Progenitor cell of endocrine pancreas (in vitro differentiated cells): ENCODE measurements at regions not wholly inside any gene's neighbourhood (a gene's known extent, or its start where the extent isn't known, plus 50 kb on each side); places are given as distances from the start of the nearest gene placed in this dataset.

ENCODE experiments used
- DNase-seq: peaks from one replicate; pipeline ENCODE4 v3.0.0; 2021; ENCODE audit warnings: low spot score; ENCODE audit not compliant: unreplicated experiment
- H3K27ac Mint-ChIP-seq: 2 replicates; pipeline ENCODE4 v1.8.0; 2021; ENCODE audit warnings: mild to moderate bottlenecking, moderate library complexity, mixed read lengths
- H3K27me3 Mint-ChIP-seq: 2 replicates; pipeline ENCODE4 v1.8.0; 2021; ENCODE audit warnings: mixed read lengths
- H3K36me3 Mint-ChIP-seq: 2 replicates; pipeline ENCODE4 v1.8.0; 2022; ENCODE audit warnings: mixed read lengths; ENCODE audit not compliant: insufficient read depth
- H3K4me1 Mint-ChIP-seq: 2 replicates; pipeline ENCODE4 v1.8.0; 2021; ENCODE audit warnings: low read depth, mixed read lengths
- H3K4me3 Mint-ChIP-seq: 2 replicates; pipeline ENCODE4 v1.8.0; 2021; ENCODE audit warnings: low read depth, mild to moderate bottlenecking, moderate library complexity, mixed read lengths
- H3K9me3 Mint-ChIP-seq: 2 replicates; pipeline ENCODE4 v1.8.0; 2021; ENCODE audit warnings: low read depth, mixed read lengths
- TF ChIP-seq, protein P1 (sequence below): fragments of 200-600 bp; sonication (generic); IDR thresholded peaks from one replicate; pipeline ENCODE4 v1.5.0; 2021; ENCODE audit warnings: antibody characterized with exemption, mild to moderate bottlenecking; ENCODE audit not compliant: unreplicated experiment

DNA sequence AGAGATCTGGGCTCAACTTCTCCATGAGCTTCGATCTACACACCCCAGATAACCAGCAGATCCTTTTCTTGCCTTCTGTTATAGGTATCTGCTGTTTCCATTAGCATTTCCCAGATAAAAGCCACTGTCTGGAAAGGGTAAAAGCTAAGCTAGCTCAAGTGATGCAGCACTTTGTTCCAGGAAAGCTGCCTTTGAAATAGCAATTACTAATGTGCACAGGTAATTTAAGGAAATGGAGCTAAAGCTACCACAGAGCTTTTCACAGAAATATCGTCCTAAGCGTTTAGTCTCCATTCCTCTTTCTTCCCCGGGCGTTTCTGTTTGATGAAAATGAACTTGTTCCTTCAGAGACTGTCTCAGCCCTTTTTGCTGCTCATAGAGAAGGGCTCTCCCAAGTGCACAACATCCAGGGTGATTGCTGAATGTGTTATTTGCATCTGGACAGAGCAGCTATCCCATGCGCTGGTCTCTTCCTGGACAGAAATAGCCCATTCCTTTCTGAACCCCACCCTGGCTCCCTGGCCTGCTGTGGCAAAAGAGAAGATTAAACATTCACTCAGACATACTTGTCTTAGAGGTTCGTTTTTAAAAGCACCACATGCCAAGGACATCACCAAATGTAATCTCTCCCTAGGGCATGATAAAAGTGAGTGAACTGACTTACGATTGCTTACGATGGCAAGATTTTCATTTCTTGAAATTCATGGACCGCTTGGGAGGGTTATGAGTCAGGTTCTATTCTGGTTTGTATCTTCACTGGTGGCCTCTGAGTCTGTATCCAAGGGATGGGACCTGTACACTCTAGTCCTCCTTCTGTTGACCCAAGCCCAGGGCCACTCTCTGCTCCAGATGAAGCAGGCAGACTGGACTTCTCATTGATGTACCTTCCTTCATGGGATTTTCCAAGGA is 429.1 kb upstream of the CDH4 start:
- Mint-ChIP-seq H3K27me3 (peaks cover 24% of the 10 kb centered on the region), H3K27ac (no peak overlapping the region), H3K4me3 (no peak overlapping the region), H3K4me1 (peaks cover 9% of the 10 kb centered on the region), H3K9me3 (peaks cover 9% of the 10 kb centered on the region), H3K36me3 (no peaks in the 10 kb centered on the region)
- DNase-seq: no peak
- TF ChIP-seq, protein P1, sequence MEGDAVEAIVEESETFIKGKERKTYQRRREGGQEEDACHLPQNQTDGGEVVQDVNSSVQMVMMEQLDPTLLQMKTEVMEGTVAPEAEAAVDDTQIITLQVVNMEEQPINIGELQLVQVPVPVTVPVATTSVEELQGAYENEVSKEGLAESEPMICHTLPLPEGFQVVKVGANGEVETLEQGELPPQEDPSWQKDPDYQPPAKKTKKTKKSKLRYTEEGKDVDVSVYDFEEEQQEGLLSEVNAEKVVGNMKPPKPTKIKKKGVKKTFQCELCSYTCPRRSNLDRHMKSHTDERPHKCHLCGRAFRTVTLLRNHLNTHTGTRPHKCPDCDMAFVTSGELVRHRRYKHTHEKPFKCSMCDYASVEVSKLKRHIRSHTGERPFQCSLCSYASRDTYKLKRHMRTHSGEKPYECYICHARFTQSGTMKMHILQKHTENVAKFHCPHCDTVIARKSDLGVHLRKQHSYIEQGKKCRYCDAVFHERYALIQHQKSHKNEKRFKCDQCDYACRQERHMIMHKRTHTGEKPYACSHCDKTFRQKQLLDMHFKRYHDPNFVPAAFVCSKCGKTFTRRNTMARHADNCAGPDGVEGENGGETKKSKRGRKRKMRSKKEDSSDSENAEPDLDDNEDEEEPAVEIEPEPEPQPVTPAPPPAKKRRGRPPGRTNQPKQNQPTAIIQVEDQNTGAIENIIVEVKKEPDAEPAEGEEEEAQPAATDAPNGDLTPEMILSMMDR: no peak

DNA sequence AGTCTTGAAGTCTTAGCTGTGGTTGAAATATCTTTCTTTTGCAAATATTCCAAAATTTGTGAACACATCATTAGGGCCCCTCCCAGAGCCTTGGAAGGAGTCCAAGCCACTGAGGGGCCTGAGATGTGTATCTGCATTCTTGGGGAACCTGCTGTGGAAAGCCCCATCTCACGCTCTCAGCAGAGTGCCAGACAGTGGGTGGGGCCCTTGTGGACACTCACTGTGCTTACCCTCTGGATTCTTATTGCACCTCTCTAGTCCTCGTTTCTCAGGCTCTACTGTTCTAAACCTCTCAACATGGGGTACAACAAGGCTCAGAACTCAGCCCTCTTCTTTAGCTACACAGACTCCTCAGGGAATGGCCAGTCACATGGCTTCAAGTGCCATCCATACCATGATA is 416.2 kb upstream of the CDH4 start:
- H3K27ac Mint-ChIP-seq: no peak overlapping the region
- no peaks in the 10 kb centered on the region for H3K4me1 Mint-ChIP-seq
- DNase-seq: no peak
- TF ChIP-seq, protein P1: no peak
- peaks cover 21% of the 10 kb centered on the region for H3K27me3 Mint-ChIP-seq
- peaks cover 7% of the 10 kb centered on the region for H3K9me3 Mint-ChIP-seq
- no peak overlapping the region for H3K4me3 Mint-ChIP-seq
- no peaks in the 10 kb centered on the region for H3K36me3 Mint-ChIP-seq

DNA sequence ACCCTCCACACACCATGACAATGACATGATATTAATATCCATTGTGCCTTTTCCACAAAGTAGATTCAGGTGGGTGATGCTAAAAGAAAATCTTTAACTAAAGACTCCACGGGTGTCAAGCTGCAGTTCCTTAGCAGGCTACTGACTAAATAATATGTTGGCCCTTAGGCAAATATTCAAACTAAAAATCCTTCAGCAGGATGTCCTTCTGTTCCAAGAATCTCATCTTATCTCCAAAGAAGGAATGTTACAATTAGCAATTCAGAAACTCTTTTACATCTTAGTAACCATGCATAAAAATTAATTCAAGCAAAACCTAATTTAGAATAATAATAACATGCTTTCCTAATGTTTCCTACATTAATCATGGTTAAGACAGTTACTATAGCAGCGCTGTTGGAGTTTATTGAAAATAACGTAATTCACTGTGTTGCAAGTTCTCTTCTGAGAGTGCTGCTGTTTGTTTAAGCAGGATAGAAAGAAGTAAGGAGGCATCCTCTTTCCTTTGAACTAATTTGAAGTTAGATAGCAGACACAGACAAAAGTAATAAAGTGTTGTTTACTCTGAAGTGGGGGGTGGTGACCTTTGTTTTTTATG is 414.8 kb upstream of the CDH4 start:
- H3K27ac Mint-ChIP-seq: no peak overlapping the region
- TF ChIP-seq, protein P1: no peak
- no peak for DNase-seq
- H3K4me3 Mint-ChIP-seq: no peak overlapping the region
- peaks cover 22% of the 10 kb centered on the region for H3K27me3 Mint-ChIP-seq
- no peaks in the 10 kb centered on the region for H3K36me3 Mint-ChIP-seq
- H3K9me3 Mint-ChIP-seq: no peaks in the 10 kb centered on the region
- H3K4me1 Mint-ChIP-seq: no peaks in the 10 kb centered on the region

DNA sequence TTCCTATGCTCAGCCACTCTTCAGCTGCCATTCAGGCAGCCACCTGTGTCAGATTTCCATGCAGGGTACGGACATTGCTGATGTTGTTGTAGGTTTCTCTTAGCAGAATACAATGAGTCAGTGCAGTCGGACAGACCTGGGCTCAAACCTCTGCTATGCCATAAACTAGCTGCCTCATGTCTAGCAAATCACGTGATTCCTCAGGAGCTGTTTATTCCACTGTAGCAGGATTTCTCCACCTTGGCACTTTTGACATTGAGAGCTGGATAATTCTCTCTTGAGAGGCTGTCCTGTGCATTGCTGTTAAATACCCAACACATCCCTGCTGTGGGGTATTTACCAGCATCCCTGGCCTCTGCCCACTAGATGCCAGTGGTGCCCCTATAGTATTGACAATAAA is 413.8 kb upstream of the CDH4 start:
- H3K4me1 Mint-ChIP-seq: no peaks in the 10 kb centered on the region
- TF ChIP-seq, protein P1: no peak
- no peak overlapping the region for H3K4me3 Mint-ChIP-seq
- H3K36me3 Mint-ChIP-seq: no peaks in the 10 kb centered on the region
- peaks cover 26% of the 10 kb centered on the region for H3K27me3 Mint-ChIP-seq
- no peaks in the 10 kb centered on the region for H3K9me3 Mint-ChIP-seq
- DNase-seq: no peak
- H3K27ac Mint-ChIP-seq: no peak overlapping the region

DNA sequence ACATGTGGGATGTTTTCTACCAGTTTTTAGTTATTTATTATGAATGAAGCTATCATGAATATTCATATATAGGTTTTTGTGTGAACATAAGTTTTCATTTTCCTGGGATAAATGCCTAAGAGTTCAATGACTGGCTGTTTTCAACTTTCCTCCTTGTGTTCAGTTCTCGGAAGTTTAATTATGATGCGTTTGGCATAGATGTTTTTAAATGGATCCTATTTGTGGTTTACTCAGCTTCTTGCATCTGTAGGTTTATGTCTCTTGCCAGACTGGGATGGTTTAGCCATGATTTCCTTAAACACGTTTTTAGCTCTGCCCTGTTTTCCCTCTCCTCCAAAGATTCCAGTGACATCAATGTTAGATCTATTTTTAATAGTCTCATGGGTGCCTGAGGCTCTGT is 411.1 kb upstream of the CDH4 start:
- TF ChIP-seq, protein P1: no peak
- H3K4me3 Mint-ChIP-seq: no peak overlapping the region
- H3K36me3 Mint-ChIP-seq: no peaks in the 10 kb centered on the region
- no peak overlapping the region for H3K27ac Mint-ChIP-seq
- no peak for DNase-seq
- H3K27me3 Mint-ChIP-seq: peaks cover 32% of the 10 kb centered on the region
- H3K9me3 Mint-ChIP-seq: no peaks in the 10 kb centered on the region
- H3K4me1 Mint-ChIP-seq: no peaks in the 10 kb centered on the region
